HCT116 (cell line): ENCODE measurements at regions not wholly inside any gene's neighbourhood (a gene's known extent, or its start where the extent isn't known, plus 50 kb on each side); places are given as distances from the start of the nearest gene placed in this dataset.

Experiments
- CEBPB ChIP-seq: IDR thresholded peaks from 2 replicates; pipeline ENCODE4 v1.6.1; 2012; ENCODE audit warnings: low read depth
- EZH2 ChIP-seq: fragments of 200-600 bp; sonication (generic); IDR thresholded peaks from 2 replicates; pipeline ENCODE4 v1.6.1; 2017; ENCODE audit warnings: antibody characterized with exemption, mixed run types
- JUND ChIP-seq: IDR thresholded peaks from 2 replicates; pipeline ENCODE4 v1.6.1; 2012
- YY1 ChIP-seq: IDR thresholded peaks from 2 replicates; pipeline ENCODE4 v1.6.1; 2011; ENCODE audit warnings: low read length, low read depth, moderate library complexity, mild to moderate bottlenecking; ENCODE audit not compliant: insufficient replicate concordance; ENCODE audit errors: extremely low read depth
- TF ChIP-seq, protein P1 (sequence below), 3 experiments: fragments of 200-600 bp in 1 of 3; sonication (generic) in 1 of 3; IDR thresholded peaks in 2 of 3; conservative IDR thresholded peaks in 1 of 3; 2 replicates each; pipeline ENCODE4 v1.5.1; 2012 to 2017; ENCODE audit warnings: low read depth in 2 of 3, low read length in 2 of 3, antibody characterized with exemption in 1 of 3, borderline replicate concordance in 1 of 3, control low read depth in 1 of 3, mild to moderate bottlenecking in 1 of 3, mixed read lengths in 1 of 3, mixed run types in 1 of 3, moderate library complexity in 1 of 3; ENCODE audit not compliant: insufficient read depth in 1 of 3

DNA sequence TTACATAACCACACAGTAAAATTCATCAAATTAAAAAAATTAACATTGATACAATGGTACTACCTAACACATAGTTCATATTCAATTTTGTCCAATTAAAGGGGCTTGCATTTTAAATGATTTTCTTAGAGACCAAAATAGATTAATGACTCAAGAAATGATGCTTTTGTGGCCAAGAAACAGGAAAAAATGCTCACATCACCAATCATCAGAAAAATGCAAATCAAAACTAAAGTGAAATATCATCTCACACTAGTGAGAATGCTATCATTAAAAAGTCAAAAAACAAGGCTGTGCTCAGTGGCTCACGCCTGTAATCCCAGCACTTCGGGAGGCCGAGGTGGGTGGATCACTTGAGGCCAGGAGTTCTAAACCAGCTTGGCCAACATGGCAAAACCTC lies 235.6 kb downstream of the PIK3C3 start:
- TF ChIP-seq, protein P1, sequence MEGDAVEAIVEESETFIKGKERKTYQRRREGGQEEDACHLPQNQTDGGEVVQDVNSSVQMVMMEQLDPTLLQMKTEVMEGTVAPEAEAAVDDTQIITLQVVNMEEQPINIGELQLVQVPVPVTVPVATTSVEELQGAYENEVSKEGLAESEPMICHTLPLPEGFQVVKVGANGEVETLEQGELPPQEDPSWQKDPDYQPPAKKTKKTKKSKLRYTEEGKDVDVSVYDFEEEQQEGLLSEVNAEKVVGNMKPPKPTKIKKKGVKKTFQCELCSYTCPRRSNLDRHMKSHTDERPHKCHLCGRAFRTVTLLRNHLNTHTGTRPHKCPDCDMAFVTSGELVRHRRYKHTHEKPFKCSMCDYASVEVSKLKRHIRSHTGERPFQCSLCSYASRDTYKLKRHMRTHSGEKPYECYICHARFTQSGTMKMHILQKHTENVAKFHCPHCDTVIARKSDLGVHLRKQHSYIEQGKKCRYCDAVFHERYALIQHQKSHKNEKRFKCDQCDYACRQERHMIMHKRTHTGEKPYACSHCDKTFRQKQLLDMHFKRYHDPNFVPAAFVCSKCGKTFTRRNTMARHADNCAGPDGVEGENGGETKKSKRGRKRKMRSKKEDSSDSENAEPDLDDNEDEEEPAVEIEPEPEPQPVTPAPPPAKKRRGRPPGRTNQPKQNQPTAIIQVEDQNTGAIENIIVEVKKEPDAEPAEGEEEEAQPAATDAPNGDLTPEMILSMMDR (IDR thresholded peaks at IDR 0.05 in 2 of 3, conservative IDR thresholded peaks at IDR 0.05 in 1 of 3; ENCODE audit: borderline replicate concordance in 1 of 3, insufficient read depth in 1 of 3, low read depth in 2 of 3, low read length in 2 of 3): no peak
- TF ChIP-seq YY1 (no peak), EZH2 (no peak), JUND (no peak), CEBPB (no peak)
